ENCODE measurements at regions not wholly inside any gene's neighbourhood (a gene's known extent, or its start where the extent isn't known, plus 50 kb on each side); places are given as distances from the start of the nearest gene placed in this dataset.

DNA sequence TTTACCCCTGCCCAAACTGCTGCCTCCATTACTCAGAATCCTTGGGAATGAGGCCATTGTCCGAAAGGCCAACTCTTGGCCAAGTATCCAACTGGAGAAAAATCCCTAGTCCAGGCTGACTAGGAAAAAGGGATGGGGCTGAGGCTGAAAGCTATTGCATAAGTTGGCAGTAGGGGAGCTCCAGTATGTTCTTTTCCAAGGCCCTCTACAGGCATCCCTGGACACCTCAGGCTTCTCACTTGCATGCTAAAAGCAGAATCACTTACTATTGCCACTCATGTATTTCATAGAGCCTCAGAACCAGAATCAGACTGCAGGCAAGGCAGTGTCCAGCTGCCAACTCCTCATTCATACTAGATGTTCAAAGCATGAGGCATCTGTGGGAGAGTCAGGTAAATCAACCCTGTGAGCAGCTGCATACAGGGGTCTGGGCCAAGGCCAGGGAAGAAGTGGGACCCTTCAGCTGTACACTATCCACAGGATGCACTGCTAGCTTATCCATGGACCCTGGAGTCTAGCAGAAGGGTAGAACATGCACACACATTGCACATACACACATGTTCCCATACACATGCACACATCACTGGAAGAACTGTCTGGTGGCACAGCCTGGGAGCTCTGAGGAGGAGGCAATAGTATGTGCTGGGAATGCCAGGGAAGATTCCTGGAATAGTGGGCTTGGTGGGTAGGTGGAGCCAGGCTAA, 195.3 kb downstream of the C1orf94 start:
- TF ChIP-seq, protein P1, sequence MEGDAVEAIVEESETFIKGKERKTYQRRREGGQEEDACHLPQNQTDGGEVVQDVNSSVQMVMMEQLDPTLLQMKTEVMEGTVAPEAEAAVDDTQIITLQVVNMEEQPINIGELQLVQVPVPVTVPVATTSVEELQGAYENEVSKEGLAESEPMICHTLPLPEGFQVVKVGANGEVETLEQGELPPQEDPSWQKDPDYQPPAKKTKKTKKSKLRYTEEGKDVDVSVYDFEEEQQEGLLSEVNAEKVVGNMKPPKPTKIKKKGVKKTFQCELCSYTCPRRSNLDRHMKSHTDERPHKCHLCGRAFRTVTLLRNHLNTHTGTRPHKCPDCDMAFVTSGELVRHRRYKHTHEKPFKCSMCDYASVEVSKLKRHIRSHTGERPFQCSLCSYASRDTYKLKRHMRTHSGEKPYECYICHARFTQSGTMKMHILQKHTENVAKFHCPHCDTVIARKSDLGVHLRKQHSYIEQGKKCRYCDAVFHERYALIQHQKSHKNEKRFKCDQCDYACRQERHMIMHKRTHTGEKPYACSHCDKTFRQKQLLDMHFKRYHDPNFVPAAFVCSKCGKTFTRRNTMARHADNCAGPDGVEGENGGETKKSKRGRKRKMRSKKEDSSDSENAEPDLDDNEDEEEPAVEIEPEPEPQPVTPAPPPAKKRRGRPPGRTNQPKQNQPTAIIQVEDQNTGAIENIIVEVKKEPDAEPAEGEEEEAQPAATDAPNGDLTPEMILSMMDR (tag by site-specific recombination; IDR thresholded peaks at IDR 0.05), result no peak
- TF ChIP-seq ZNF510 (tag by site-specific recombination; IDR thresholded peaks at IDR 0.05; ENCODE audit: insufficient replicate concordance) (no peak), ZNF596 (tag by site-specific recombination; IDR thresholded peaks at IDR 0.05) (no peak), ZNF366 (tag by site-specific recombination; conservative IDR thresholded peaks at IDR 0.05) (no peak), ZNF558 (tag by site-specific recombination; IDR thresholded peaks at IDR 0.05) (no peak), ZNF24 (tag by site-specific recombination; IDR thresholded peaks at IDR 0.05) (no peak), ZNF138 (tag by site-specific recombination; IDR thresholded peaks at IDR 0.05; ENCODE audit: borderline replicate concordance) (no peak)
- TF ChIP-seq, protein P2, sequence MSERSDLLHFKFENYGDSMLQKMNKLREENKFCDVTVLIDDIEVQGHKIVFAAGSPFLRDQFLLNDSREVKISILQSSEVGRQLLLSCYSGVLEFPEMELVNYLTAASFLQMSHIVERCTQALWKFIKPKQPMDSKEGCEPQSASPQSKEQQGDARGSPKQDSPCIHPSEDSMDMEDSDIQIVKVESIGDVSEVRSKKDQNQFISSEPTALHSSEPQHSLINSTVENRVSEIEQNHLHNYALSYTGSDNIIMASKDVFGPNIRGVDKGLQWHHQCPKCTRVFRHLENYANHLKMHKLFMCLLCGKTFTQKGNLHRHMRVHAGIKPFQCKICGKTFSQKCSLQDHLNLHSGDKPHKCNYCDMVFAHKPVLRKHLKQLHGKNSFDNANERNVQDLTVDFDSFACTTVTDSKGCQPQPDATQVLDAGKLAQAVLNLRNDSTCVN (tag by site-specific recombination; optimal IDR thresholded peaks at IDR 0.05), result no peak
- TF ChIP-seq, protein P3, sequence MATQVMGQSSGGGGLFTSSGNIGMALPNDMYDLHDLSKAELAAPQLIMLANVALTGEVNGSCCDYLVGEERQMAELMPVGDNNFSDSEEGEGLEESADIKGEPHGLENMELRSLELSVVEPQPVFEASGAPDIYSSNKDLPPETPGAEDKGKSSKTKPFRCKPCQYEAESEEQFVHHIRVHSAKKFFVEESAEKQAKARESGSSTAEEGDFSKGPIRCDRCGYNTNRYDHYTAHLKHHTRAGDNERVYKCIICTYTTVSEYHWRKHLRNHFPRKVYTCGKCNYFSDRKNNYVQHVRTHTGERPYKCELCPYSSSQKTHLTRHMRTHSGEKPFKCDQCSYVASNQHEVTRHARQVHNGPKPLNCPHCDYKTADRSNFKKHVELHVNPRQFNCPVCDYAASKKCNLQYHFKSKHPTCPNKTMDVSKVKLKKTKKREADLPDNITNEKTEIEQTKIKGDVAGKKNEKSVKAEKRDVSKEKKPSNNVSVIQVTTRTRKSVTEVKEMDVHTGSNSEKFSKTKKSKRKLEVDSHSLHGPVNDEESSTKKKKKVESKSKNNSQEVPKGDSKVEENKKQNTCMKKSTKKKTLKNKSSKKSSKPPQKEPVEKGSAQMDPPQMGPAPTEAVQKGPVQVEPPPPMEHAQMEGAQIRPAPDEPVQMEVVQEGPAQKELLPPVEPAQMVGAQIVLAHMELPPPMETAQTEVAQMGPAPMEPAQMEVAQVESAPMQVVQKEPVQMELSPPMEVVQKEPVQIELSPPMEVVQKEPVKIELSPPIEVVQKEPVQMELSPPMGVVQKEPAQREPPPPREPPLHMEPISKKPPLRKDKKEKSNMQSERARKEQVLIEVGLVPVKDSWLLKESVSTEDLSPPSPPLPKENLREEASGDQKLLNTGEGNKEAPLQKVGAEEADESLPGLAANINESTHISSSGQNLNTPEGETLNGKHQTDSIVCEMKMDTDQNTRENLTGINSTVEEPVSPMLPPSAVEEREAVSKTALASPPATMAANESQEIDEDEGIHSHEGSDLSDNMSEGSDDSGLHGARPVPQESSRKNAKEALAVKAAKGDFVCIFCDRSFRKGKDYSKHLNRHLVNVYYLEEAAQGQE (tag by site-specific recombination; IDR thresholded peaks at IDR 0.05), result no peak
